Osteocyte (in vitro differentiated cells): ENCODE measurements at regions not wholly inside any gene's neighbourhood (a gene's known extent, or its start where the extent isn't known, plus 50 kb on each side); places are given as distances from the start of the nearest gene placed in this dataset.
A peak's percentile ranks its signal among the peaks of the same experiment; 100 is the strongest.

Experiments
- DNase-seq: peaks from one replicate; pipeline ENCODE4 v3.0.0; 2021; ENCODE audit warnings: mixed read lengths; ENCODE audit not compliant: unreplicated experiment; ENCODE audit errors: extremely low spot score
- H3K27ac Mint-ChIP-seq: one replicate; pipeline ENCODE4 v1.8.0; 2021; ENCODE audit warnings: mild to moderate bottlenecking, mixed read lengths; ENCODE audit not compliant: unreplicated experiment
- H3K27me3 Mint-ChIP-seq: one replicate; pipeline ENCODE4 v1.8.0; 2021; ENCODE audit warnings: mixed read lengths; ENCODE audit not compliant: unreplicated experiment
- H3K36me3 Mint-ChIP-seq: one replicate; pipeline ENCODE4 v1.8.0; 2021; ENCODE audit warnings: mixed read lengths; ENCODE audit not compliant: unreplicated experiment
- H3K4me1 Mint-ChIP-seq: one replicate; pipeline ENCODE4 v1.8.0; 2021; ENCODE audit warnings: mixed read lengths; ENCODE audit not compliant: unreplicated experiment
- H3K4me3 Mint-ChIP-seq: one replicate; pipeline ENCODE4 v1.8.0; 2021; ENCODE audit warnings: mild to moderate bottlenecking, moderate library complexity, mixed read lengths; ENCODE audit not compliant: unreplicated experiment
- H3K9me3 Mint-ChIP-seq: one replicate; pipeline ENCODE4 v1.8.0; 2021; ENCODE audit warnings: mixed read lengths; ENCODE audit not compliant: unreplicated experiment
- CTCF ChIP-seq: fragments of 200-600 bp; sonication (generic); IDR thresholded peaks from 2 replicates; pipeline ENCODE4 v1.5.0; 2021; ENCODE audit warnings: antibody characterized with exemption, mild to moderate bottlenecking, moderate library complexity

- no peaks in the 10 kb centered on the region for H3K27me3 Mint-ChIP-seq
- no peak for TF ChIP-seq CTCF
- no peaks in the 10 kb centered on the region for H3K4me1 Mint-ChIP-seq
- DNase-seq: no peak
- no peak overlapping the region for H3K4me3 Mint-ChIP-seq
- no peak overlapping the region for H3K27ac Mint-ChIP-seq
- no peaks in the 10 kb centered on the region for H3K9me3 Mint-ChIP-seq
- no peaks in the 10 kb centered on the region for H3K36me3 Mint-ChIP-seq
Measured at GRCh38 chr12:90268574-90268973, 559.9 kb upstream of the ATP2B1 start.

- no peak for DNase-seq
- H3K9me3 Mint-ChIP-seq: no peaks in the 10 kb centered on the region
- H3K27ac Mint-ChIP-seq: peak overlapping the region; percentile 45
- peaks cover 32% of the 10 kb centered on the region for H3K4me1 Mint-ChIP-seq
- TF ChIP-seq CTCF: no peak
- no peaks in the 10 kb centered on the region for H3K27me3 Mint-ChIP-seq
- no peak overlapping the region for H3K4me3 Mint-ChIP-seq
- H3K36me3 Mint-ChIP-seq: no peaks in the 10 kb centered on the region
Measured at GRCh38 chr12:90262251-90262650, 553.6 kb upstream of the ATP2B1 start.

- peak overlapping the region; percentile 66 for H3K27ac Mint-ChIP-seq
- H3K4me1 Mint-ChIP-seq: peaks cover 32% of the 10 kb centered on the region
- TF ChIP-seq CTCF: no peak
- H3K27me3 Mint-ChIP-seq: no peaks in the 10 kb centered on the region
- no peaks in the 10 kb centered on the region for H3K9me3 Mint-ChIP-seq
- H3K36me3 Mint-ChIP-seq: no peaks in the 10 kb centered on the region
- no peak overlapping the region for H3K4me3 Mint-ChIP-seq
- no peak for DNase-seq
Measured at GRCh38 chr12:90261283-90261682, 552.6 kb upstream of the ATP2B1 start.

- no peak for DNase-seq
- H3K27ac Mint-ChIP-seq: peak overlapping the region; percentile 66
- H3K27me3 Mint-ChIP-seq: no peaks in the 10 kb centered on the region
- H3K4me1 Mint-ChIP-seq: peaks cover 32% of the 10 kb centered on the region
- TF ChIP-seq CTCF: no peak
- H3K9me3 Mint-ChIP-seq: no peaks in the 10 kb centered on the region
- H3K36me3 Mint-ChIP-seq: no peaks in the 10 kb centered on the region
- H3K4me3 Mint-ChIP-seq: no peak overlapping the region
Measured at GRCh38 chr12:90260136-90260535, 551.5 kb upstream of the ATP2B1 start.

GRCh38 chr12:90257927-90258624 lies 549.4 kb upstream of the ATP2B1 start:
- Mint-ChIP-seq H3K9me3 (no peaks in the 10 kb centered on the region), H3K27me3 (no peaks in the 10 kb centered on the region), H3K27ac (no peak overlapping the region), H3K4me3 (no peak overlapping the region), H3K36me3 (no peaks in the 10 kb centered on the region), H3K4me1 (peaks cover 32% of the 10 kb centered on the region)
- DNase-seq: no peak
- TF ChIP-seq CTCF: no peak
